Neural progenitor cell (in vitro differentiated cells): ENCODE measurements at regions not wholly inside any gene's neighbourhood (a gene's known extent, or its start where the extent isn't known, plus 50 kb on each side); places are given as distances from the start of the nearest gene placed in this dataset.

Experiments
- EZH2phosphoT487 ChIP-seq: fragments of 200-600 bp; sonication (generic); IDR thresholded peaks from 2 replicates; pipeline ENCODE4 v1.6.1; 2017; ENCODE audit warnings: antibody characterized with exemption
- TF ChIP-seq, protein P1 (sequence below): fragments of 200-600 bp; sonication (generic); IDR thresholded peaks from 2 replicates; pipeline ENCODE4 v1.5.1; 2017; ENCODE audit warnings: antibody characterized with exemption, mild to moderate bottlenecking

DNA sequence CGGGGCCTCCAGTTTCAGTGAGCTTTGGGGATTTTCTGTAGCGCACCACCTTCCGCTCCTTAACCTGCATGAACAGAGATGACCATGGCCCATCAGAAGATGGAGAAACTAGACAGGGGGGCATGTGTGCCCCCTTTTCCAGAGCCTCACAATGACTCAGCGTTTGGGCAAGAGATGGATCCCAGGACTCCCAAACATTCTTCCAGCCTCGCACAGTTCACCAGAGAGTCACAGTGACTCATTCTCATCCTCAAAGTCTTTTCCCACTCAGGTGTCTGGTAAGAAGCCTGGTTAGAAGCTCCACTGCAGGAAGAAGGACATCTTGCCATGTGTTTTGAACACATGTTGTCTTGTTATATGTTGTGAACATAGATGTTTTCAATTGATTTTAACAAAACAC, 76.2 kb upstream of the FRMD1 start:
- TF ChIP-seq, protein P1, sequence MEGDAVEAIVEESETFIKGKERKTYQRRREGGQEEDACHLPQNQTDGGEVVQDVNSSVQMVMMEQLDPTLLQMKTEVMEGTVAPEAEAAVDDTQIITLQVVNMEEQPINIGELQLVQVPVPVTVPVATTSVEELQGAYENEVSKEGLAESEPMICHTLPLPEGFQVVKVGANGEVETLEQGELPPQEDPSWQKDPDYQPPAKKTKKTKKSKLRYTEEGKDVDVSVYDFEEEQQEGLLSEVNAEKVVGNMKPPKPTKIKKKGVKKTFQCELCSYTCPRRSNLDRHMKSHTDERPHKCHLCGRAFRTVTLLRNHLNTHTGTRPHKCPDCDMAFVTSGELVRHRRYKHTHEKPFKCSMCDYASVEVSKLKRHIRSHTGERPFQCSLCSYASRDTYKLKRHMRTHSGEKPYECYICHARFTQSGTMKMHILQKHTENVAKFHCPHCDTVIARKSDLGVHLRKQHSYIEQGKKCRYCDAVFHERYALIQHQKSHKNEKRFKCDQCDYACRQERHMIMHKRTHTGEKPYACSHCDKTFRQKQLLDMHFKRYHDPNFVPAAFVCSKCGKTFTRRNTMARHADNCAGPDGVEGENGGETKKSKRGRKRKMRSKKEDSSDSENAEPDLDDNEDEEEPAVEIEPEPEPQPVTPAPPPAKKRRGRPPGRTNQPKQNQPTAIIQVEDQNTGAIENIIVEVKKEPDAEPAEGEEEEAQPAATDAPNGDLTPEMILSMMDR, result no peak
- TF ChIP-seq EZH2phosphoT487, result no peak
